Psoas muscle (tissue), 7 donors: ENCODE measurements at regions not wholly inside any gene's neighbourhood (a gene's known extent, or its start where the extent isn't known, plus 50 kb on each side); places are given as distances from the start of the nearest gene placed in this dataset.
A peak's percentile ranks its signal among the peaks of the same experiment; 100 is the strongest.

Source experiments
- ATAC-seq, 4 donors: fragments of 200-7000 bp; cut with Tn5 transposase; one replicate each; pipeline ENCODE4 v1.9.1; 2020; ENCODE audit warnings: moderate library complexity in 3 of 4, mild to moderate bottlenecking in 2 of 4
- DNase-seq, 2 donors: peaks; one replicate each; pipeline ENCODE4 v3.0.0-alpha.2; 2020
- H3K27ac ChIP-seq: fragments of 200-600 bp; one replicate; pipeline ENCODE4 v1.8.0; 2022
- H3K27me3 ChIP-seq, 3 donors: fragments of 200-600 bp in 1 of 3; one replicate each; pipeline versions ENCODE4 v1.6.1 to v1.8.0; 2013 to 2022; ENCODE audit warnings: low read length in 2 of 3, mild to moderate bottlenecking in 2 of 3, moderate library complexity in 1 of 3; ENCODE audit not compliant: insufficient read depth in 3 of 3
- H3K36me3 ChIP-seq, 2 donors: fragments of 200-600 bp in 1 of 2; one replicate each; pipeline versions ENCODE4 v1.6.1 to v1.8.0; 2013 to 2022; ENCODE audit warnings: low read depth in 1 of 2, mild to moderate bottlenecking in 1 of 2, moderate library complexity in 1 of 2; ENCODE audit not compliant: insufficient read depth in 1 of 2
- H3K4me1 ChIP-seq: fragments of 200-600 bp; one replicate; pipeline ENCODE4 v1.8.0; 2022
- H3K4me3 ChIP-seq: fragments of 200-600 bp; one replicate; pipeline ENCODE4 v1.8.0; 2022; ENCODE audit warnings: mild to moderate bottlenecking
- H3K9me3 ChIP-seq: fragments of 200-600 bp; one replicate; pipeline ENCODE4 v1.8.0; 2022
- CTCF ChIP-seq: fragments of 200-600 bp; IDR thresholded peaks from one replicate; pipeline ENCODE4 v1.8.0; 2022; ENCODE audit warnings: antibody characterized with exemption
- WGBS, 3 donors: extraction: QIAGEN DNeasy Blood & Tissue Kit; methylation state at CpG; one replicate each; pipeline versions ENCODE4 v1.1.6 to v1.1.7; 2013; 5-methylcytosine and 5-hydroxymethylcytosine counted together
- intact Hi-C, 2 donors: fragments of 100-400 bp; cut with DNase I; formaldehyde crosslinking; loops; one replicate each; pipeline versions ENCODE4 v1.11.0 to v1.14.2; 2022
- donor health status: healthy with polysubstance abuse.
- donor health status: DM: no; HTN: no; CAD: no; lungs with moderate emphysema.
- donor health status: Bipolar disorder and iron deficiency.
- donor health status: healthy.
- donor health status: DM: yes; HTN: yes; CAD: no.
- donor health status: DM: no; HTN: no; CAD: no.
- donor health status: DM: yes; HTN: yes; CAD: no.

- H3K4me1 ChIP-seq: peaks cover 4% of the 10 kb centered on the region
- no peak overlapping the region for H3K27ac ChIP-seq
- no peak overlapping the region for H3K4me3 ChIP-seq
- DNase-seq (no peak), ATAC-seq (no peak)
- intact Hi-C loops: no loop called here
- no peaks in the 10 kb centered on the region for H3K36me3 ChIP-seq
- H3K27me3 ChIP-seq: no peaks in the 10 kb centered on the region
- no peaks in the 10 kb centered on the region for H3K9me3 ChIP-seq
- no peak for TF ChIP-seq CTCF
- 29 to 31% (median 30%) methylated on average over 1 of the region's 1 CpG for WGBS, 3 donors
Measured at GRCh38 chr6:135738636-135739035, 112.9 kb upstream of the PDE7B start.

GRCh38 chr6:135739288-135739687 lies 112.2 kb upstream of the PDE7B start:
- TF ChIP-seq CTCF: no peak
- 77 to 85% (median 81%) methylated on average over 7 of the region's 7 CpGs for WGBS, 3 donors
- Histone ChIP-seq H3K36me3 (no peaks in the 10 kb centered on the region), H3K27ac (no peak overlapping the region), H3K4me1 (peaks cover 5% of the 10 kb centered on the region), H3K27me3 (no peaks in the 10 kb centered on the region), H3K4me3 (no peak overlapping the region), H3K9me3 (no peaks in the 10 kb centered on the region)
- no peak for DNase-seq
- intact Hi-C loops: no loop called here
- ATAC-seq: no peak

- no peaks in the 10 kb centered on the region for H3K27me3 ChIP-seq
- H3K36me3 ChIP-seq: no peaks in the 10 kb centered on the region
- ATAC-seq: no peak
- H3K27ac ChIP-seq: no peak overlapping the region
- WGBS, 3 donors: 77 to 93% (median 84%) methylated on average over 1 of the region's 1 CpG
- H3K9me3 ChIP-seq: no peaks in the 10 kb centered on the region
- no peak for TF ChIP-seq CTCF
- H3K4me1 ChIP-seq: peaks cover 5% of the 10 kb centered on the region
- intact Hi-C loops: no loop called here
- H3K4me3 ChIP-seq: no peak overlapping the region
- no peak for DNase-seq
Measured at GRCh38 chr6:135740580-135740979, 110.9 kb upstream of the PDE7B start.

- ATAC-seq (peak in 3 of 4 donors; percentile 37 to 89 (median 46)), DNase-seq (no peak)
- no peak overlapping the region for H3K27ac ChIP-seq
- 36 to 54% (median 36%) methylated on average over 5 of the region's 5 CpGs for WGBS, 3 donors
- no peak for TF ChIP-seq CTCF
- intact Hi-C loops: no loop called here
- H3K4me3 ChIP-seq: no peak overlapping the region
- H3K27me3 ChIP-seq: no peaks in the 10 kb centered on the region
- no peaks in the 10 kb centered on the region for H3K9me3 ChIP-seq
- no peaks in the 10 kb centered on the region for H3K36me3 ChIP-seq
- peaks cover 5% of the 10 kb centered on the region for H3K4me1 ChIP-seq
Measured at GRCh38 chr6:135743476-135743875, 108.0 kb upstream of the PDE7B start.

GRCh38 chr6:135748189-135748588 lies 103.3 kb upstream of the PDE7B start:
- 87 to 90% (median 89%) methylated on average over 3 of the region's 3 CpGs for WGBS, 3 donors
- no peak overlapping the region for H3K4me3 ChIP-seq
- TF ChIP-seq CTCF: no peak
- intact Hi-C loops: no loop called here
- no peaks in the 10 kb centered on the region for H3K9me3 ChIP-seq
- no peaks in the 10 kb centered on the region for H3K36me3 ChIP-seq
- ATAC-seq (no peak), DNase-seq (no peak)
- H3K4me1 ChIP-seq: peaks cover 5% of the 10 kb centered on the region
- no peaks in the 10 kb centered on the region for H3K27me3 ChIP-seq
- no peak overlapping the region for H3K27ac ChIP-seq
